Right forelimb (tissue), 1 donor: ENCODE measurements at regions not wholly inside any gene's neighbourhood (a gene's known extent, or its start where the extent isn't known, plus 50 kb on each side); places are given as distances from the start of the nearest gene placed in this dataset.
"Not testable (repeated sequence)": the region's sequence is repeated elsewhere in the genome, so short reads cannot be mapped to it uniquely, and the experiment has no call there.

Experiments used
- DNase-seq: peaks from one replicate; pipeline ENCODE4 v3.0.0-alpha.2; 2018

DNA sequence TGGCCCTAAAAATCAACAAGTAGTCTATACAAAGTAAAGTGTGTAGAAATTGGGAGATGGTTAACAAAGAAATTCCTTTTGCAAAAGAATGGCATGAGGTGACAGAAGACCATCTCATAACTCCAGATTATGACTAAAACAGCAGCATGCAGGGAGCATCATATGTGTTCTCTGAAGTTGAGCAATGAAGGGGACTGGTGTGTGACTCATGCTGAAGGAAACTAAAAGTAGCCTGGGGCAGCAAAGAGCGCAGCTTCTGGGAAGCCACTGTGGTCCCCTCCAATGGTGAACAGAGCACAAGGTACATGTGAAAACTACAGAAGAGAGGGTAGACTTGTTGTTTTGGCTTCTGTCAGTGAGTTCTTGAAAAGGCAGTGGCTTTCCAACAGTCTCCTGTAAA, 133.4 kb downstream of the MACC1 start:
- DNase-seq: no peak

DNA sequence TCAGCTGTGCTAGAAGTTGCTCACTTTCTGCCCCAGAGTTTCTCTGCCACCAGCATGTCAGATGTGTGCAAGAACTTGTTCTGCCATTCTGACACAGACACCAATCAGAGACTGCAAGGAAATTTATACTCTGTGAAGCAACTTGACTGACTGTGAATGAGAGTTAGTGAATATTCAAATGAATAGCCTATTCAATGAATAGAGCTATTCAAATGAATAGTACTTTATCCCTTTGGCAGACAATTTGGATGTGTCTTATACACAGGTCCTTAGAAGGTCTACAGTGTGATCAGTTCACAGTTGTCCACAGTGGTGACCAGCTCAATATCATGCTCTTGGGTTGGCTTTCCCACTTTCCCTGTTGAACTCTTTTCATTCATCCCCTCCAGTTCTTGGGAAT, 138.1 kb downstream of the MACC1 start:
- no peak for DNase-seq

DNA sequence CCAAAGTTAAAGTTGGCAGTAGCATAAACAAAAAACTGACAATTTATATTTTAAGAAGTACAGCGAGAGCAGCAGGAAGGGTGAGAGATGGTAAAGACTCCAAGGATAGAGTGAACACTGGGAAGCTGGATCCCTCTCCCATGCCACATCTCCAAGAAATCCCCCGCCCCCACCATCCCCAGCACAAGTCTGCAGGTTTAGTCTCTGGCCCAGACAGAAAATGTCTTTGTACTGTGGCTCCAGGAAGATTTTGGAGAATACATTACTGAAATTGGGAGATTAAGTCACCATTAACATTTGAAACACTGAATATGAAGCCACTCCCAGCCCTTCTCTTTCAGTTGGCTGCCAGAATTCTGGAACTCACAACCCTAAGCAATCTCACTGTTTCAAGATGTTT, 140.3 kb downstream of the MACC1 start:
- no peak for DNase-seq

DNA sequence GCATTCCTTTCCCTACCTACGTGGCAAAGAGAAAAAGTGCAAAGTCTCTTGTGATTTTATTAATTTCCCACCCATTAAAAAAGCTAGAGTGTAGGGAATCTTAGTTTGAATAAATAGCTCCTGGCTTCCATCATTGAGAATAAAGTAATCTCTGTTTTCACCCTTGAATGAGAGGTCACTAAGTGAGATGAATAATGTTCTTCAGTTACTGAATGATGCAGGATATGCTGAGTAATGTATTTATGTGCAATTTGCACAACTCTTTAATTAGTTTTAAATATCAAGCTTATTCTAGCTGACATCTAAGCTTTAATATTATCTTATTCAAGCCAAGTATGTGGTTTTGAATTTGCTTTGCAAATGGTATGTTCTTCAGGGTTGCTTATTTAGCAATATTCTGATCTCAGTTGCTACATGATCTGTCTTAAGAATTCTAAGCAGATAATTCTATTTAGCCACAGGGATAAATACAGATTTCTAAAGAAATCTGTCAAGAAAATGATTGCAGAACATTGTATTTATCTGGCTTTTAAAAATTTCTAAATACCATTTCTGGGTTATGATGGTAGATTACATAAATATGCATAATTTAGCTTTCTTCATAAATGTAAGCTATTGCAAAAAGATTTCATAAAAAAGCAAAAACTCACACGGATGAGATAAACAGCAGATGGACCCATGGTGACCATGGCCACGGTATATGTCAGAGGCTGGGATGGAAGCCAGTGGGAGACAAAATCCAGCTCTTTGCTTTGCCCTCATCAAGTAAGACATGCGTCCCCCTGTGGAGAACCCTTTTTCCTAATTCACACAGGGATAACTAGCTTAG, 141.0 kb downstream of the MACC1 start:
- no peak for DNase-seq

DNA sequence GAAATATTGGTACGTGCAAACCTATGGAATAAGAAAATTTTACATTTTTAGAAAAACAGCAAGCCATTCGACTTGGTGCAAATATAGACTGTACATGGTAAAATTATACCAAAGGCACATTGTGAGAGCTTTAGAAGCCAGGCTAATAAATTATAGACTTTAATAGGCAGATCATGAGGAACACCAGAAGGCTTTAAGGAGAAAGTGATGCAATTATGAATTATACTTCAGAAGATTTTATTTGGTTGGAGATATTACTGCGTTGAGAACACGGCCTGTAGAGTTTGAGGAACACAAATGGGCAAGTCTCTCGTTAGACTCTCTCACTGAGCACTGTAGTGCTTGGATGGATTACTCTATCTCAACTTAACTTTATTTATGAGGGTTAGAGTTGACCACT, 141.7 kb downstream of the MACC1 start:
- no peak for DNase-seq

DNA sequence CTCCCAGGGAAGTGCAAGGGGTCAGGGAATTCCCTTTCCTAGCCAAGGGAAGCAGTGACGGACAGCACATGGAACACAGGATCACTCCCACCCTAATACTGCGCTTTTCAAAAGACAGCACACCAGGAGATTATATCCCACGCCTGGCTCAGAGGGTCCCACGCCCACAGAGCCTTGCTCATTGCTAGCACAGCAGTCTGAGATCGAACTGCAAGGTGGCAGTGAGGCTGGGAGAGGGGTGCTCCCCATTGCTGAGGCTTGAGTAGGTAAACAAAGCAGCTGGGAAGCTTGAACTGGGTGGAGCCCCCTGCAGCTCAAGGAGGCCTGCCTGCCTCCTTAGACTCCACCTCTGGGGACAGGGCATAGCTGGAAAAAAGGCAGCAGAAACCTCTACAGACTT, 149.2 kb downstream of the MACC1 start:
- not testable (repeated sequence) for DNase-seq

DNA sequence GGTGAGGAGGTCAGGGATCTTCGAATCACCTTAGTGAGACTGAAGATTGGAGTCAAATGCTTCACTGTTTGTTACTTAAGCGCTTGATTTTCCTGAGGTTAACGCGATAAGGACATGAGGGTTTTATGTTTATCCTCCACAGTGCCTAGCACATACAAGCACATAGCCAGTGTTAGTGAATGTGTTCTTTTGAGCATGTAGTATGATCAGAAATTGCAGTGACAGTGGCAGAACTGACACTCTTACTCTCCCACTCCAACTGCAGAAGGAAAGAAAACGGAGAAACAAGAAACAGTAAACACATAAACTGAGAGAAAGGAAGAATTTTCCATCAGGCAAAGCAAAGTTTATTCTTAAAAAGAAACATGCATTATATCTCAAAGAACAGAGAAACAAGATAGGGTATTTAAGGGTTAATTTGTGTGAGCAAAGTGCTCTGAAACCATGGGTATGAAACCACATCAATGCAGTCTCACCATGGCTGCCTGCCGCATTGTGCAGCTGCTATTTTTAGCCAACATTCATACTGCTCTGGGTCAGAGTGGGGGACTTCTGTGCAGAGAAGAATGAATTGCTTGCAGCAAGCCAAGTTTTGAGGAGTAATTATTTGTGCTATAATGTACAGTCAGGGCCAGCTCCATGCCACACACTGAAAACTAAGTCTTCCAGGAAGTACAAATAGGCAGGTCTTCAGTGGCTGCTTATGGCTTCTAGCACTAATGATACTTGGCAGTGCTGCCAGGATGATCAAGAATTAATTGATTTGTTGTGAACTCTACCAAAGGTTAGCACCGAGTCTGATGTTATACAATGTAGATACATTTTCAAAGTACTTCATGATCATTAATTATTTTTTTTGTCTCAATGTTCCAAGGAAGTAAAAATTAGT, 152.0 kb downstream of the MACC1 start:
- peak; percentile 47 for DNase-seq

DNA sequence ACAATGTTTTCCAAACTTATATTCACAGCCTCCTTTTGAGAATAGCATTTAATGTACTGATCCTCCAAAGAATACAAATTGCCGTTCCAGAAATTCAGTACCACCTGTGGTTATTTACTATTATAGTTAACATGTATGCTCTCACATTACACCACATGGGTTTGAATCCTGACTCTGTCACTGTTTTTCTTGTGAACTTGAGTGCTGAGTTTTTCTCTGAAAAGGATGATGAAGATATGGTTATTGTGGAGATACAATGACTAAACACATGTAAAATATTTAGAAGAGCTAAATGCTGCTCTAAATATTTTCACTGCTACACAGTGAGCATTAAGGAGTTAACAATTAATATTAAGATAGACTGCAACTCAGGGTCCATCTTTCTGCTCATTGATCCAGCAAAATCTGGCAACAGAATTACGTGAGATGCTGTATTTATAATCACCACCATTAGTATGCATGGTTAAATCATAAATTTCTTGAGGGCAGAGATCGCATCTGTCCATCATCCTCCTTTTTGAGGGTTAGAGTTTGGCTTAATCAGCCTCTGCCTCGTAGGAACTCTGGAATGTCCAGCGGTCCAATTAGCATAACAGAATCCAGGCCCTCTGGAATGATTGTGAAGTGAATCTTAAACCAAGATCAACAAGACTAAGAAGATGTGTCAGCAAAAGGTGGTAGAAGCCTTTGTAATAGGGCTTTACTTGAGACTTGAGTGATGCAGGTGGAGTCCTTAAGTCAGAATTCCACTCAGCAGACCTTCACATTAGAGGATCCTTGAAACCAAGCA, 152.8 kb downstream of the MACC1 start:
- DNase-seq: no peak

DNA sequence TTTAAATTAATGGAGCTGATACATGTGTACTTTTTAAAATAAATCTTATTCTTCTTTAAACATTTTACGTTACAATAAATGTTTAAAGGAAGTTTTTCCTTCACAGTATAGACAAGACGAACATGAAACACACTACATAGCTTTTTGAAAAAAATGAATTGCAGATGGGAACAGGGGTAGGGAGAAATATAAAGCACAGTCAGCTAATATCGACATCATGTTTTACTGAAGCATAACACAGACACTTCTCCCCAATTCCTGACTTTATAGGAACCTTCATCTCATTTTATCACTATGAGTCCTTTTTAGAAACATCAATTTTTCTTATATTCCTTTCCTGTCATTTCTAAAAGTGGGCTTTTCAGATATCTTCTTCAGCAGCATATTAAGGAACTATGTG, 153.5 kb downstream of the MACC1 start:
- DNase-seq: no peak

DNA sequence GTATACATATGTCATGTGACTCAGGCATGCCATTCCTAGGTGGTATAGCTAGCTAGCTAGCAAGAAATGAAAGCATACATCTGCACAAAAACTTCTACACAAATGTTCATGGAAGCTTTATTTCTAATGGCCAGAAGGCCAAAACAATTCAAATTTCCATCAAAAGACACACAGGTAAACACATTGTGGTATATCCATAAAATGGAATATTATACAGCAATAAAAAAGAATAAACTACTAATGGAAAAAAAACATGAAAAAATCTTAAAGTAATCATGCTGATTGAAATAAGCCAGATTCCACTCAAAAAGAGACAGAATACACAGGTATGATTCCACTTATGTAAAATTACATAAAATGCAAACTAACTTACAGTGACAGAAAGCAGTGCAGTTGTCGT, 154.3 kb downstream of the MACC1 start:
- no peak for DNase-seq

DNA sequence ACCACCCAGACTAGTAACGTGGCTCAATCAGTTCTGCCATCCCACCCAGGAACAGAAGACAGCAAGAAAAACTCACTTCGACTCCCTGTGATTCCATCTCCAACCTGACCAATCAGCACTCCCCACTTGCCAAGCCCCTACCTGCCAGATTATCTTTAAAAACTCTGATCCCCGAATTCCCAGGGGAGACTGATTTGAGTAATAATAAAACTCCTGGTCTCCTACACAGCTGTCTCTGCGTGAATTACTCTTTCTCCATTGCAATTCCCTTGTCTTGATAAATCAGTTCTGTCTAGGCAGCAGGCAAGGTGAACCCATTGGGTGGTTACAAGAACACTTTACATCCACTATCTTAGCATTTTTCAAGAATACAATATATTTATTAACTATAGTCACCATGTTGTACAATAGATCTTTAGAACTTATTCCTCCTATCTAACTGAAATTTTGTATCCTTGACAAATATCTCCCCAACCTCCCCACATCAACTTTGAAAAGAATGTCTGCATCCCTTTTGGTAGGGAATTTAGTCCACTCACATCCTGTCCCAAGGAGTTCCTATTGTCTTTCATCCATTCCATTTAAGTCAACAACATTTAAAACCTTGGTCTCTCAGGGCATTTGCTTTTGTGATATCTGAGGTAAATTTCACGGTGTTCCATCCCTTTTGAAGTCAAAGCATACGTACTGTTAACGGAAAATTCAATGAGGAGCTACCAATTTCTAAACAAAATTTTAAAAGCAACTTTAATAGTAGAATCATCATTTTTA, 163.7 kb downstream of the MACC1 start:
- no peak for DNase-seq

DNA sequence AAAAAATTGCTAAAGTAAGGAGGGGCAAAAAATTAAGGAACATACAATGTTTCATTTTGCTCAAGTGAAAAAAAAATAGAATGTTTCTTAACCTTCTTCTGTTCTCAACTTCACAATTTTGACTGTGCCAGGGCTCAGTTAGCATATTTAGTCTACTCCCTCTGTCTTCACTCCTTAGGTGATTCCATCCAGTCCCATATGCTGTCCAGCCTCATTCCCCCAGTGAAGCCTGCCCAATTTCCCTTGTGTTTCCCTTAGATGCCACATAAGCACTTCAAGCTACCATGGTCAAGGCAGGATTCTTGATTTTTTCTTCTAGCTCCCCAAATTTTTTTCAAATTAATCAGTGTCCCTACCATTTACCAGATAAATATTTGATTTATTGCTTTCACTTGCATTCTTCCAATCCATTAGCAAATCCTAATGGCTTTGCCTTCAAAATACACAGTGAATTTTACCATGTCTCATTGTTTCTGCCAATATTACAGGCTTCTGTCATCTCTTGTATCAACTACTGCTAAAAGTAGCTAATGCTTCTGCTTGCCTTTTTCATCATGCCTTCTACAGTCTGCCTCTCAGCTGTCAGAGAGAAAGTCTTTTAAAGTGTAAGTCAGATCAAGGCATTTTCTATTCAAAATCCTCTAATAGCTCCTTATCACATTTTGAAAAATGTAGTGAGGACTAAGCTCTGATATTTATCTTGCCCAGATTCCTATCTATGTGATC, 166.8 kb downstream of the MACC1 start:
- no peak for DNase-seq

DNA sequence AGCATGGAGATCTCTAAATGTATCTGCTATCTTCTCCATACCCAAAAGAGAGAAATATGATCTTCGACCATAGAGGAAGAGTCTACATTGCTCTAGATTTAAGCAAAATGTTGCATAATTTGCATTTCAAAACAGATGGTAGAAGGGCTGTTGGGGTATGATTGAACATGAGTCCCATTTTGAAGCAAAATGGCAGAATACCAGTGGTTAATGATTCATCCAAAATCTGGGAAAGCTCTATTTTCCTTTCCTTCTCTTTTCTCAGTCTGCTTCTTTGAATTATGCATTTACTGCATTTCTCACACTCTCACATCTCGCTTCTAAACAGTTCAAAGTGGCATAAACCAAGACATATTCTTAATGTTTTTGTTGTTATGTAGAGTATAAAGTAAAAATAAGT, 178.5 kb downstream of the MACC1 start:
- DNase-seq: no peak

DNA sequence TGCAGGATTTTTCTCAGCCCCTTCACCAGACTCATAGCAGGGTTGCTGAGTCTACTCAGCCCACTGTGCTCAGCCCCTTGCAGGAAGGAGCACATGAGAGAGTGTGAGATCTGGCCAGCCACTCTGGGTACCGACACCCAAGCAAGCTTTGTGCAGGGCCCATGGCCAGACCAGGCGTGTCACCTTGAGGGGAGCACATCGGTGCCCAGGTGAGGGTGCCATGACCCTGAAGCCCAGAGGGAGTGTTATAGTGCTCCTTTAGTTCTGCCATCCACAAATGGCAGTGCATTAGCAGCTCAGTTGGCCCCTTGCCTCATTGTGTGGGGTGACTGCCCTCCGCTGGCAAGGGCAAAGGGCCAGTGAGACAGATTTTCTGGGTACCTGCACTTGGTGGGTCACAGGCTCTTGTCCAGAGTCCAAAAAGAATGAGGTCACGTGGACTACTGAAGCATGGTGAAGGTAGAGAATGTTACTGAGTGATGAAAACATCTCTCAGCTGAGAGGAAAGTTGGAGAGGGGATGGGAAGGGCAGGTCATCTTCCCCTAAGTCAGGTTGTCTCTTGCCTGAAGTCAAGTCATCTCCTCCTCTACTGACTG, 181.8 kb downstream of the MACC1 start:
- no peak for DNase-seq

DNA sequence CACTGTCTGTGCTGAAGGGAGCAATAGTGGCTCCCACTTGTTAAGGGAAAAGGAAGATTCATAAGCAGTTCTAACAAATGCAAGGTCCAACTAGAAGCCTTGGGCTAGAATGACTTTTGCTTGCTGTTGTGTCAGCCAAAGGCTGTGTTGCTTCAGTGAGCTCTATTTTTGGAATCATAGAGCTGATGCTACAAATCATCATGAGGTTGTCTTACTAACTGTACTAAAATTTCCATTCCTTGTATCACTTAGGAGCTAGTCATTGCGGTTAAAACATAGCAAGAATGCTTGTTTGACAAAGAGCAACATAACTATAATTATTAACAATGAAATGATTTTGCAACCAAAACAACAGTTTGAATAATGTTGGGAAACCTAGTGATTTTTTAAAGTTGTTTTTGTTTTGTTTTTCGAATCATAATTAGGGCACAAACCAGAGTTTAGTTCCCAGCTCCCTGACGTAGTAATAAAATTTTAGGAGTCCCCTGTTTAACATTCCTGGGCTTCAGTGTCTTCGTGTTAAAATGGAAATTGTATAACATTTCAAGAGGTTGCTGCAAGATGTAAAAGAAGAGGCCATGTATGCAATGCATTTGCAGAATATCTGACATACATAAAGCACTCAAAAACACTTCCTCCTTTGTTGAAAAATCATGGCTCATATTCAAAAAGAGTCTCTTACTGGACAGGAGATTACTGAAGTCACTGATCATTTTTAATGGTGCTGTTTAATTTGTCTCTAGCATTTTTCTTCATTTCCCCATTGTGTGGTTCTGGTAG, 183.4 kb downstream of the MACC1 start:
- DNase-seq: no peak

DNA sequence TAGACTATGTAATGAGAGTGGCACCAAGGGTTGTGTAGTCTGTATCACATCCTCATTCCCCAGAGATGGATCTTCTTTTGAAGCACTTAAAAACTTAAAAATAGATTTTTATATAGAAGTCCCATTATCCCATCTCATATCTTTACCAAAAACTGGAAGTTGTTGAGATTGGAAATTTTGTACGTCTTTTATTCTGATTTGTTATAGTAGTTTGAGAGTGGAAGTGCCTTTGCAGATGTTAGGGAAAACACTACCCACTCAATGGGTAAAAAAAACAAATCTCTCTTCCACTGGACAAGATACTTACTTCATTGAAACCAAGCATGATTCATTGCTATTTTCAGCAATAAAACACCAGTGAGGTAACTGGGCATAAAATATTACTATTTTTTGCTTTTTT, 184.4 kb downstream of the MACC1 start:
- no peak for DNase-seq

DNA sequence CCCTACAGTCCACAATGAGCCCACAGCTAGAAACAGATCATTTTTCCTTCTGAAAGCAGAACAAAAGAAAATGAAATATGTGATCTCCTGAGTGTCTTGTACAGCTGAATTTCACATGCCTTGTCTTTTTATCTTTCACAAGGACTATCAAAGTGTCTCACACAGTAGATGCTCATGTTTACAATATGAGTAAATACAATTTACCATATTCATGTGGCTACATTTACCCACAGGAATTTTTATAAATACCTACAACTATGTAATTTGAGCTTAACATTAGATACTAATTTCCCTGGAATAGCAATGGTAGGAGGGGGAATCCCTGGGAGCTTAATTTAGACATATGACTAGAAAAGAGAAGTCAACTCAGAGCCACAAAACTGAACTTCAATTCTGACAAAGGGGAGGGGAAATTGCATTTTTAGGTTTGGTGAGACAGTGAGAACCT, 186.2 kb downstream of the MACC1 start:
- no peak for DNase-seq

DNA sequence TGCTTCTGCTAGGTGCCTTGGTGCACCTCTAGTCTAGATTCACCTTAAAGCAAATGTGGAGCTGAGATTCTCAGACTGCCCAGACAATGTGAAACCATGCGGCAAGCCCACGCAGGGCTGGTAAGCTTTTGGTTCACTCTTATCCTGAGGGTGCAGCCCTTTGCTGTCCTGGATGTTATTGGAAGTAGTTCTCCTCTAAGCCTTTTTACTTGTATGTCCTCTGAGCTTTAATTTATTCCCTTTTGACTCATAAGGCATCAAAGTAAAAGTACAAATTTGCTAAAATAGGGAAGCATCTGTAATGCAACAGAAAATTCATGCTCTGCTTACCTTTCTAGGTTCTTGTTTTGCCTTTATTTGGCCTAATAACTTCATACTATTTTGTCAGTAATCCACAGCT, 186.8 kb downstream of the MACC1 start:
- DNase-seq: no peak

DNA sequence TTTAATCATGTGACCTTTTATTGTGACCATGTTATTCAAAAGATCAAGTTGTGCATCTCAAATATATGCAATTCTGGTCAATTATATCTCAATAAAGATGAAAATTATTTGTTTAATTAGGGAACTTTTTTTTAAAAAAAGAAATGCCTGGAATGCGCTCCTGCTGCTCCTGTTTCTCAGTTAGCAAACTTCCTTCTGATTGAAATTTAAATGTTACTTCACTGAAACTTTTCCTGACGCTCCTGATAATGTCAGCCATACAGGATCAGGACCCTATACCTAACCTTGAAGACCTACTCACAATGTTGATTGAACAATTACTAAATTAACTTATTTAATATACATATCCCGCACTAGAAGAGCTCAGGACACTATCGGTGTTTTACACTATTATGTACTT, 190.4 kb downstream of the MACC1 start:
- no peak for DNase-seq

DNA sequence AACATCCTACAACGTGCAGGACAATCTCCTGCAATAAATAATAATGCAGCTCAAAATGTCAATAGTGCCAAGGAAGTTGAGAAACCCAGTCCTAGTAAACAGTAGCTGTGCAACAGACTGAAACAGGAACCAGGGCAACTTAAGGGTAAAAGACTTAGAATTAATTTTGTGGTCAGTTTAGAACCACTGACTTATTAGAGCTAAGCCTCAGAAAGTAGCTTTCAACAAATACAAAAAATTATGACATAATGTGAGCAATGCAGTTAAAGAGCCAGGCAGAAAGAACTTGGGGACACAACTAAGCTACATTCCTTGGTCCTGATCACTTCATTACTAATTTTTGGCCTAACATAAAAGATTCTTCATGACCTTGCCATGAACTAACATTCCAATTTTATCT, 195.4 kb downstream of the MACC1 start:
- DNase-seq: no peak

DNA sequence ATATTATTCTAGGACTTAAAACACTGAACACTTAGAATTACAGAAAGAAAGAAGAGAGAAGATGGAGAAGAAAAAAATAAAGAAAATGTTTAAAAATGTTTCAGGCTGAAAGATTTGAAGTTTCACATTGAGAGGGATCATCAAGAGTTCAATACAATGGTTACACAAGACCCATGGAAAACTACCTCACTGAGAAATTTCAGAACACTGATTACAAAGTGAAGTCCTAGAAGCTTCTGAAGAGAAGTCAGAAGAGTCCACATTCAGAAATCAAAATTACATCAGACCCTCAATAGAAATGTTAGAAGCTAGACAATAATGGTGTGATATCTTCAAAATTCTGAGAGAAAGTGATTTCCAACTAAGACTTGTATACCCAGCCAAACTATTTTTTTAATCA, 196.1 kb downstream of the MACC1 start:
- DNase-seq: no peak
